OCI-LY7 (cell line): ENCODE measurements at regions not wholly inside any gene's neighbourhood (a gene's known extent, or its start where the extent isn't known, plus 50 kb on each side); places are given as distances from the start of the nearest gene placed in this dataset.
A peak's percentile ranks its signal among the peaks of the same experiment; 100 is the strongest.

Source experiments
- BruUV-seq: library from RNA; stranded (reverse); fragments of 400-500 nt; replicated peaks from 2 replicates; lab custom pipeline; 2021; lab: Mats Ljungman, UMichigan
- CTCF ChIA-PET: fragments of 300-600 bp; sonication (Branson Sonifier 250); formaldehyde crosslinking; loops from one replicate; lab custom pipeline; 2022; ENCODE audit warnings: antibody characterized with exemption; ENCODE audit not compliant: unreplicated experiment; lab: Charles Lee
- POLR2A ChIA-PET: fragments of 300-600 bp; sonication (Branson Sonifier 250); formaldehyde crosslinking; loops from one replicate; lab custom pipeline; 2022; ENCODE audit warnings: antibody characterized with exemption; lab: Charles Lee
- DNase-seq: peaks from one replicate; pipeline ENCODE4 v3.0.0-alpha.2; 2015; ENCODE audit warnings: low spot score
- H2AFZ ChIP-seq: fragments of 200-600 bp; sonication (generic), shearing (Covaris generic); 2 replicates; pipeline ENCODE4 v1.6.1; 2014; ENCODE audit warnings: mild to moderate bottlenecking, antibody characterized with exemption, low read length, moderate library complexity
- H3K27ac ChIP-seq: fragments of 200-600 bp; sonication (generic); 2 replicates; pipeline ENCODE4 v1.5.1; 2014; ENCODE audit warnings: mixed run types, low read depth, mild to moderate bottlenecking, moderate library complexity, low read length, inconsistent platforms; ENCODE audit not compliant: poor library complexity, severe bottlenecking
- H3K36me3 ChIP-seq: fragments of 200-600 bp; sonication (generic); 2 replicates; pipeline ENCODE4 v1.6.1; 2014; ENCODE audit warnings: mild to moderate bottlenecking, antibody characterized with exemption, low read length, moderate library complexity, mixed read lengths; ENCODE audit not compliant: insufficient read depth
- H3K4me1 ChIP-seq: fragments of 200-600 bp; sonication (generic); 2 replicates; pipeline ENCODE4 v1.5.1; 2014; ENCODE audit warnings: mild to moderate bottlenecking, low read length; ENCODE audit not compliant: insufficient read depth, poor library complexity, severe bottlenecking
- H3K4me2 ChIP-seq: fragments of 200-600 bp; sonication (generic); 2 replicates; pipeline ENCODE4 v1.6.1; 2014; ENCODE audit warnings: mild to moderate bottlenecking, low read length
- H3K4me3 ChIP-seq: fragments of 200-600 bp; sonication (generic); 2 replicates; pipeline ENCODE4 v1.5.1; 2014; ENCODE audit warnings: mild to moderate bottlenecking, low read depth, low read length; ENCODE audit not compliant: poor library complexity, severe bottlenecking
- H3K79me2 ChIP-seq: fragments of 200-600 bp; sonication (generic); 2 replicates; pipeline ENCODE4 v1.6.1; 2016; ENCODE audit warnings: low read depth, mild to moderate bottlenecking, low read length, moderate library complexity, mixed read lengths; ENCODE audit not compliant: insufficient read depth
- H3K9me2 ChIP-seq: fragments of 200-600 bp; sonication (generic); 2 replicates; pipeline ENCODE4 v1.6.1; 2016; ENCODE audit warnings: mild to moderate bottlenecking, low read length, mixed read lengths; ENCODE audit not compliant: insufficient read depth
- H3K9me3 ChIP-seq: fragments of 200-600 bp; sonication (generic); 2 replicates; pipeline ENCODE4 v1.6.1; 2014; ENCODE audit warnings: mild to moderate bottlenecking, mixed run types, low read length, mixed read lengths
- H4K20me1 ChIP-seq: fragments of 200-600 bp; sonication (generic); 2 replicates; pipeline ENCODE4 v1.6.1; 2014; ENCODE audit warnings: mild to moderate bottlenecking, antibody characterized with exemption, low read length, moderate library complexity, mixed read lengths; ENCODE audit not compliant: insufficient read depth
- EZH2phosphoT487 ChIP-seq: fragments of 200-600 bp; sonication (generic); IDR thresholded peaks from 2 replicates; pipeline ENCODE4 v1.6.1; 2018; ENCODE audit warnings: low read depth, borderline replicate concordance, mild to moderate bottlenecking, mixed run types, antibody characterized with exemption, low read length, moderate library complexity, mixed read lengths
- intact Hi-C: fragments of 100-400 bp; cut with micrococcal nuclease; formaldehyde crosslinking; loops from one replicate; pipeline ENCODE4 v1.10.0; 2022; ENCODE audit not compliant: unreplicated experiment
- TF ChIP-seq, protein P1 (sequence below): fragments of 200-600 bp; sonication (generic); conservative IDR thresholded peaks from 2 replicates; pipeline ENCODE4 v1.5.1; 2014; ENCODE audit warnings: mild to moderate bottlenecking, antibody characterized with exemption, low read length, moderate library complexity, mixed read lengths

DNA sequence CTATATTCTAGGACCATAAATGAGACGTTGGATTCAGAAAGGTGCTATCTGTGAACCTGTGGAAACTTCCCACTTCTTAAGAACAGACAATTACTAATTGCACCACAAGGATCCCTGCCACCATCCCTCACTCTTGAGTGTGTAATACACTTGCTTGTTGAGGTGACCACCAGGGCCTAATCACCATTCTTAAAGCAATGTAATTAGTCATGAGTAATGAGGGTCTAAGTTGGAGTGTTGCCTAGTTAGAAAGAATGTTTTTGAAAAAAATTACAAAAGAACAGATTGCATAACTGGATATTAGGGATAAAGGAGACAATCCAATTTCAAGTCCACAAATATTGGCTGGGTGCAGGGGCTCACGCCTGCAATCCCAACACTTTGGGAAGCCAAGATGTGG lies 56.9 kb upstream of the TRIO start:
- H4K20me1 ChIP-seq = no peaks in the 10 kb centered on the region
- H3K36me3 ChIP-seq = no peaks in the 10 kb centered on the region
- H3K27ac ChIP-seq = no peak overlapping the region
- no TSS peak for BruUV-seq
- H3K4me2 ChIP-seq = no peak overlapping the region
- no peak overlapping the region for H2AFZ ChIP-seq
- DNase-seq = no peak
- POLR2A ChIA-PET = no interaction called here
- peaks cover 9% of the 10 kb centered on the region for H3K4me1 ChIP-seq
- H3K9me3 ChIP-seq = no peaks in the 10 kb centered on the region
- no peaks in the 10 kb centered on the region for H3K9me2 ChIP-seq
- CTCF ChIA-PET = no interaction called here
- intact Hi-C loops = loop anchor here (10.0 kb wide), 1 partner anchor 101 kb away; no protein-coding TSS in a partner anchor
- H3K79me2 ChIP-seq = no peaks in the 10 kb centered on the region
- TF ChIP-seq, protein P1, sequence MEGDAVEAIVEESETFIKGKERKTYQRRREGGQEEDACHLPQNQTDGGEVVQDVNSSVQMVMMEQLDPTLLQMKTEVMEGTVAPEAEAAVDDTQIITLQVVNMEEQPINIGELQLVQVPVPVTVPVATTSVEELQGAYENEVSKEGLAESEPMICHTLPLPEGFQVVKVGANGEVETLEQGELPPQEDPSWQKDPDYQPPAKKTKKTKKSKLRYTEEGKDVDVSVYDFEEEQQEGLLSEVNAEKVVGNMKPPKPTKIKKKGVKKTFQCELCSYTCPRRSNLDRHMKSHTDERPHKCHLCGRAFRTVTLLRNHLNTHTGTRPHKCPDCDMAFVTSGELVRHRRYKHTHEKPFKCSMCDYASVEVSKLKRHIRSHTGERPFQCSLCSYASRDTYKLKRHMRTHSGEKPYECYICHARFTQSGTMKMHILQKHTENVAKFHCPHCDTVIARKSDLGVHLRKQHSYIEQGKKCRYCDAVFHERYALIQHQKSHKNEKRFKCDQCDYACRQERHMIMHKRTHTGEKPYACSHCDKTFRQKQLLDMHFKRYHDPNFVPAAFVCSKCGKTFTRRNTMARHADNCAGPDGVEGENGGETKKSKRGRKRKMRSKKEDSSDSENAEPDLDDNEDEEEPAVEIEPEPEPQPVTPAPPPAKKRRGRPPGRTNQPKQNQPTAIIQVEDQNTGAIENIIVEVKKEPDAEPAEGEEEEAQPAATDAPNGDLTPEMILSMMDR = no peak
- no peak for TF ChIP-seq EZH2phosphoT487
- no peak overlapping the region for H3K4me3 ChIP-seq

- H4K20me1 ChIP-seq = no peaks in the 10 kb centered on the region
- no peaks in the 10 kb centered on the region for H3K79me2 ChIP-seq
- H3K27ac ChIP-seq = no peak overlapping the region
- no peak for TF ChIP-seq EZH2phosphoT487
- TF ChIP-seq, protein P1 = no peak
- CTCF ChIA-PET = no interaction called here
- no peak for DNase-seq
- no peaks in the 10 kb centered on the region for H3K36me3 ChIP-seq
- intact Hi-C loops = loop anchor here (10.0 kb wide), 1 partner anchor 98 kb away; no protein-coding TSS in a partner anchor
- no peaks in the 10 kb centered on the region for H3K9me3 ChIP-seq
- POLR2A ChIA-PET = no interaction called here
- H2AFZ ChIP-seq = no peak overlapping the region
- peaks cover 9% of the 10 kb centered on the region for H3K4me1 ChIP-seq
- H3K4me2 ChIP-seq = no peak overlapping the region
- H3K4me3 ChIP-seq = no peak overlapping the region
- BruUV-seq = no TSS peak
- no peaks in the 10 kb centered on the region for H3K9me2 ChIP-seq
These were observed 60.2 kb upstream of the TRIO start for GRCh38 chr5:14082973-14083372.

- no peaks in the 10 kb centered on the region for H4K20me1 ChIP-seq
- TF ChIP-seq EZH2phosphoT487 = no peak
- TF ChIP-seq, protein P1 = no peak
- no peaks in the 10 kb centered on the region for H3K9me2 ChIP-seq
- intact Hi-C loops = loop anchor here (10.0 kb wide), 1 partner anchor 98 kb away; no protein-coding TSS in a partner anchor
- peak overlapping the region; percentile 24; the same call in 1 of the 2 replicates for H3K4me2 ChIP-seq
- no TSS peak for BruUV-seq
- H3K27ac ChIP-seq = no peak overlapping the region
- ChIA-PET CTCF (no interaction called here), POLR2A (no interaction called here)
- peaks cover 9% of the 10 kb centered on the region for H3K4me1 ChIP-seq
- no peaks in the 10 kb centered on the region for H3K9me3 ChIP-seq
- no peaks in the 10 kb centered on the region for H3K36me3 ChIP-seq
- H3K79me2 ChIP-seq = no peaks in the 10 kb centered on the region
- H3K4me3 ChIP-seq = no peak overlapping the region
- no peak for DNase-seq
- H2AFZ ChIP-seq = no peak overlapping the region
These were observed 60.6 kb upstream of the TRIO start for GRCh38 chr5:14082523-14082922.
